ENCODE measurements at regions not wholly inside any gene's neighbourhood (a gene's known extent, or its start where the extent isn't known, plus 50 kb on each side); places are given as distances from the start of the nearest gene placed in this dataset.

GRCh38 chr10:131697476-131698128 is 203.2 kb upstream of the PPP2R2D start:
- Histone ChIP-seq H3K4me3 (ENCODE audit: low read length) (no peak overlapping the region), H3K9me3 (ENCODE audit: low read length) (no peaks in the 10 kb centered on the region), H3K9ac (ENCODE audit: low read length) (no peak overlapping the region), H3F3A (ENCODE audit: insufficient read depth, low read length, poor library complexity, severe bottlenecking) (no peaks in the 10 kb centered on the region), H3K27me3 (ENCODE audit: insufficient read depth, low read depth, low read length) (no peaks in the 10 kb centered on the region), H2AFZ (ENCODE audit: low read depth, low read length) (no peak overlapping the region), H3K79me2 (replicated peaks; ENCODE audit: insufficient read depth, low read length) (no peaks in the 10 kb centered on the region), H3K4me2 (ENCODE audit: low read length) (no peak overlapping the region), H3K27ac (ENCODE audit: low read length) (no peak overlapping the region), H3K9me2 (ENCODE audit: insufficient read depth, low read length) (no peaks in the 10 kb centered on the region), H3K36me3 (ENCODE audit: insufficient read depth, low read length) (no peaks in the 10 kb centered on the region), H4K20me1 (ENCODE audit: insufficient read depth) (no peaks in the 10 kb centered on the region)
- no peak for TF ChIP-seq POLR2AphosphoS5 (IDR thresholded peaks at IDR 0.05)
- TF ChIP-seq EZH2 (IDR thresholded peaks at IDR 0.05; ENCODE audit: borderline replicate concordance, insufficient read depth, low read length, poor library complexity, severe bottlenecking): no peak
- no peak for TF ChIP-seq RAD21 (conservative IDR thresholded peaks at IDR 0.05)
- no peak for TF ChIP-seq CTCF (IDR thresholded peaks at IDR 0.05; ENCODE audit: poor library complexity, severe bottlenecking)
- TF ChIP-seq REST (IDR thresholded peaks at IDR 0.05; ENCODE audit: borderline replicate concordance): no peak
- no peak for TF ChIP-seq SMC3 (conservative IDR thresholded peaks at IDR 0.05; ENCODE audit: poor library complexity)
- no peak for TF ChIP-seq MXI1 (conservative IDR thresholded peaks at IDR 0.05; ENCODE audit: poor library complexity, severe bottlenecking)
- TF ChIP-seq TAF1 (IDR thresholded peaks at IDR 0.05; ENCODE audit: low read depth): no peak
- no peak for TF ChIP-seq EP300 (conservative IDR thresholded peaks at IDR 0.05; ENCODE audit: poor library complexity, severe bottlenecking)

- Histone ChIP-seq H3K9me2 (ENCODE audit: insufficient read depth, low read length) (no peaks in the 10 kb centered on the region), H3K9ac (ENCODE audit: low read length) (no peak overlapping the region), H3K27me3 (ENCODE audit: insufficient read depth, low read depth, low read length) (no peaks in the 10 kb centered on the region), H3K27ac (ENCODE audit: low read length) (no peak overlapping the region), H2AFZ (ENCODE audit: low read depth, low read length) (no peak overlapping the region), H3K9me3 (ENCODE audit: low read length) (no peaks in the 10 kb centered on the region), H3F3A (ENCODE audit: insufficient read depth, low read length, poor library complexity, severe bottlenecking) (no peaks in the 10 kb centered on the region), H3K4me3 (ENCODE audit: low read length) (no peak overlapping the region), H3K36me3 (ENCODE audit: insufficient read depth, low read length) (no peaks in the 10 kb centered on the region), H3K79me2 (replicated peaks; ENCODE audit: insufficient read depth, low read length) (no peaks in the 10 kb centered on the region), H3K4me2 (ENCODE audit: low read length) (no peak overlapping the region), H4K20me1 (ENCODE audit: insufficient read depth) (no peaks in the 10 kb centered on the region)
- no peak for TF ChIP-seq EZH2 (IDR thresholded peaks at IDR 0.05; ENCODE audit: borderline replicate concordance, insufficient read depth, low read length, poor library complexity, severe bottlenecking)
- TF ChIP-seq RAD21 (conservative IDR thresholded peaks at IDR 0.05): no peak
- TF ChIP-seq MXI1 (conservative IDR thresholded peaks at IDR 0.05; ENCODE audit: poor library complexity, severe bottlenecking): no peak
- no peak for TF ChIP-seq EP300 (conservative IDR thresholded peaks at IDR 0.05; ENCODE audit: poor library complexity, severe bottlenecking)
- TF ChIP-seq CTCF (IDR thresholded peaks at IDR 0.05; ENCODE audit: poor library complexity, severe bottlenecking): no peak
- no peak for TF ChIP-seq SMC3 (conservative IDR thresholded peaks at IDR 0.05; ENCODE audit: poor library complexity)
- TF ChIP-seq POLR2AphosphoS5 (IDR thresholded peaks at IDR 0.05): no peak
- TF ChIP-seq REST (IDR thresholded peaks at IDR 0.05; ENCODE audit: borderline replicate concordance): no peak
- no peak for TF ChIP-seq TAF1 (IDR thresholded peaks at IDR 0.05; ENCODE audit: low read depth)
Observed at GRCh38 chr10:131698232-131698631, 202.6 kb upstream of the PPP2R2D start.
